Posterior vena cava (tissue), 2 donors: ENCODE measurements at regions not wholly inside any gene's neighbourhood (a gene's known extent, or its start where the extent isn't known, plus 50 kb on each side); places are given as distances from the start of the nearest gene placed in this dataset.

ENCODE experiments used
- DNase-seq: peaks from one replicate; pipeline ENCODE4 v3.0.0-alpha.2; 2020; ENCODE audit warnings: low spot score
- intact Hi-C, 2 donors: fragments of 100-400 bp; cut with DNase I; formaldehyde crosslinking; loops; one replicate each; pipeline versions ENCODE4 v1.14.1 to v1.14.2; 2022 to 2023
- donor health status: DM: yes; HTN: yes; CAD: no.
- donor health status: DM: yes; HTN: yes; CAD: no.

GRCh38 chr14:66074537-66074936 lies 411.6 kb upstream of the CCDC196 start:
- intact Hi-C loops: loop anchor here in 1 of 2 donors (5.0 kb wide), 1 partner anchor 1952 kb away; no protein-coding TSS in a partner anchor
- no peak for DNase-seq

- no peak for DNase-seq
- intact Hi-C loops: no loop called here
These were observed 410.0 kb upstream of the CCDC196 start for GRCh38 chr14:66076176-66076575.

GRCh38 chr14:66078006-66078405 lies 408.2 kb upstream of the CCDC196 start:
- DNase-seq: no peak

GRCh38 chr14:66081594-66082376 lies 404.4 kb upstream of the CCDC196 start:
- intact Hi-C loops: no loop called here
- no peak for DNase-seq

More at GRCh38 chr14:66078006-66078405, 408.2 kb upstream of the CCDC196 start:
- intact Hi-C loops: no loop called here

GRCh38 chr14:66085224-66085623 lies 400.9 kb upstream of the CCDC196 start:
- intact Hi-C loops: no loop called here
- no peak for DNase-seq

- no peak for DNase-seq
- intact Hi-C loops: no loop called here
These were observed 400.5 kb upstream of the CCDC196 start for GRCh38 chr14:66085665-66086064.

GRCh38 chr14:66087231-66087630 lies 398.9 kb upstream of the CCDC196 start:
- intact Hi-C loops: no loop called here
- no peak for DNase-seq

- intact Hi-C loops: no loop called here
- DNase-seq: no peak
These were observed 397.5 kb upstream of the CCDC196 start for GRCh38 chr14:66088656-66089055.

GRCh38 chr14:66092206-66092605 lies 394.0 kb upstream of the CCDC196 start:
- intact Hi-C loops: no loop called here
- no peak for DNase-seq

- no peak for DNase-seq
- intact Hi-C loops: no loop called here
These were observed 393.4 kb upstream of the CCDC196 start for GRCh38 chr14:66092748-66093147.

- intact Hi-C loops: no loop called here
These were observed 392.0 kb upstream of the CCDC196 start for GRCh38 chr14:66094001-66094727.

GRCh38 chr14:66099451-66099850 lies 386.7 kb upstream of the CCDC196 start:
- intact Hi-C loops: no loop called here
- no peak for DNase-seq

More at GRCh38 chr14:66094001-66094727, 392.0 kb upstream of the CCDC196 start:
- no peak for DNase-seq

GRCh38 chr14:66099931-66100330 lies 386.2 kb upstream of the CCDC196 start:
- no peak for DNase-seq
- intact Hi-C loops: no loop called here

- intact Hi-C loops: no loop called here
- no peak for DNase-seq
These were observed 384.5 kb upstream of the CCDC196 start for GRCh38 chr14:66101662-66102061.

- DNase-seq: no peak
- intact Hi-C loops: no loop called here
These were observed 381.7 kb upstream of the CCDC196 start for GRCh38 chr14:66104486-66104885.

GRCh38 chr14:66105815-66106214 lies 380.4 kb upstream of the CCDC196 start:
- DNase-seq: no peak
- intact Hi-C loops: no loop called here

- no peak for DNase-seq
- intact Hi-C loops: no loop called here
These were observed 376.7 kb upstream of the CCDC196 start for GRCh38 chr14:66109426-66109825.

GRCh38 chr14:66111891-66112290 lies 374.3 kb upstream of the CCDC196 start:
- DNase-seq: no peak
- intact Hi-C loops: no loop called here

- no peak for DNase-seq
- intact Hi-C loops: no loop called here
These were observed 372.1 kb upstream of the CCDC196 start for GRCh38 chr14:66114071-66114470.

GRCh38 chr14:66115740-66116502 lies 370.2 kb upstream of the CCDC196 start:
- no peak for DNase-seq
- intact Hi-C loops: no loop called here
